HUES6 (cell line): ENCODE measurements at regions not wholly inside any gene's neighbourhood (a gene's known extent, or its start where the extent isn't known, plus 50 kb on each side); places are given as distances from the start of the nearest gene placed in this dataset.

Source experiments
- H3K27ac ChIP-seq: 2 replicates; pipeline ENCODE4 v1.7.0; 2013; ENCODE audit warnings: low read depth, mild to moderate bottlenecking, low read length, inconsistent platforms
- H3K27me3 ChIP-seq: 2 replicates; pipeline ENCODE4 v1.6.1; 2013; ENCODE audit warnings: low read length; ENCODE audit not compliant: control insufficient read depth, insufficient read depth
- H3K36me3 ChIP-seq: 2 replicates; pipeline ENCODE4 v1.6.1; 2013; ENCODE audit warnings: low read length; ENCODE audit not compliant: control insufficient read depth, insufficient read depth
- H3K4me1 ChIP-seq: 2 replicates; pipeline ENCODE4 v1.6.1; 2013; ENCODE audit warnings: low read length; ENCODE audit not compliant: control insufficient read depth, insufficient read depth
- H3K4me3 ChIP-seq: 2 replicates; pipeline ENCODE4 v1.5.1; 2013; ENCODE audit warnings: low read depth, low read length
- H3K9ac ChIP-seq: one replicate; pipeline ENCODE4 v1.6.1; 2013; ENCODE audit warnings: mild to moderate bottlenecking, low read length
- H3K9me3 ChIP-seq: 2 replicates; pipeline ENCODE4 v1.6.1; 2013; ENCODE audit warnings: low read depth, low read length; ENCODE audit not compliant: control insufficient read depth, insufficient read depth

GRCh38 chr1:199279067-199279466 lies 640.2 kb downstream of the PTPRC start:
- Histone ChIP-seq H3K4me1 (no peaks in the 10 kb centered on the region; the same call in 1 of the 2 replicates), H3K9me3 (no peaks in the 10 kb centered on the region), H3K27me3 (no peaks in the 10 kb centered on the region), H3K4me3 (no peak overlapping the region), H3K27ac (no peak overlapping the region), H3K36me3 (no peaks in the 10 kb centered on the region), H3K9ac (no peak overlapping the region)

DNA sequence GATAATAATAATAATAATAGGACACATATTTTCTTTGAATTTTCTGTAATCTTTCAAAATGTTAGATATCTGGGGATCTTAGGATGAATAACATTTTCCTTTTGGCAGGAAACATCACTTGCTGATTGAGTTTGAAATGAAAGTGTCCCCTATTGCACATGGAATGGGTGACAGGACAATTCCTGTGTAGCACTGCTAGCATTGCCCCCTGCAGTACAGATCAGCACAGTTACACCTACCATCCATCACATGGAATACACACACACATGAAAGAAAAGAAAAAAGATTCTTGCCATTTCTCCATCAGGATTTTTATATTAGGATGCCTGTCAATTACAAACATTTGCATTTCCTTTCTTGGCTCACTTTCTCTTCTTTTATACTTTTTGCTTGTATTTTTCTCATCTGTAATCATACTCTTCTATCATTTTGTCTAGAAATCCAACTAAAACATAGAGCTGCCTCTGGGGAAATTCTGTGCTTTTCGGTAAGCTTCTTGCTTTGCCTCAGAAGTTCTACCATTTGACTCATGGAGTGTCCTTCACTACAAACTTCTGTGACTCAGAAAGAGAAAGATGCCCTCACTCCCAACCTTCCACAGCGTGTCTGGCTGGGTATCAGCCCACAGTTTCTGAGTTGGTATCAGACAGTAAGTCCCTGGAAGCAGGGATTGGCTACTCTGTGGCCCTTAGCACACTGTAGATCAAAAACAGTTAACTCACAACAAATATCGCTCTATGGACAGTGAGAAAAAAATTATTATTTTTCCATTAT lies 641.2 kb downstream of the PTPRC start:
- Histone ChIP-seq H3K27me3 (no peaks in the 10 kb centered on the region), H3K4me1 (no peaks in the 10 kb centered on the region), H3K9ac (no peak overlapping the region), H3K27ac (no peak overlapping the region), H3K4me3 (no peak overlapping the region), H3K36me3 (no peaks in the 10 kb centered on the region), H3K9me3 (no peaks in the 10 kb centered on the region)

- Histone ChIP-seq H3K27ac (no peak overlapping the region), H3K9ac (no peak overlapping the region)
Observed at GRCh38 chr1:199282751-199283305, 644.0 kb downstream of the PTPRC start.

DNA sequence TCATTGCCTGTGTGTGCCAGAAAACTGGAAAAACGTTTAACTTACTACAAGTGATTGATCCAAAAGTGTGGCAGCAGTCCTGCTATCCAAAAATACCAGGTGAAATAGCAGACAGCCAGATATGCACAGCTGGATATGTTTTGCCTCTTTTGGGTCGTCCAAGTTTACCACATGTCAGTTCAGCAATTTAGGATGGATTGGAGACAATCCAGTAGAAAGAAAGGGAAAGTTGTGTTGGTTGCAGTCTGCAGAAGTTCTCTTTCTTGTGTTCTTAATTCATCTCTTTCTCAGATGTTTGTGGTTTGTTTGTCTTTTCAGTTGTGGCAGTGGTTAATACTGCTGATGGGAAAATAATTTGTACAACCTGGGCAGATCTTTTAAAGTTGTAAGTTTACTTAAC lies 645.0 kb downstream of the PTPRC start:
- no peaks in the 10 kb centered on the region for H3K9me3 ChIP-seq
- H3K4me3 ChIP-seq: no peak overlapping the region
- no peak overlapping the region for H3K27ac ChIP-seq
- H3K27me3 ChIP-seq: no peaks in the 10 kb centered on the region
- no peaks in the 10 kb centered on the region for H3K36me3 ChIP-seq
- H3K4me1 ChIP-seq: no peaks in the 10 kb centered on the region
- no peak overlapping the region for H3K9ac ChIP-seq

More at GRCh38 chr1:199282751-199283305, 644.0 kb downstream of the PTPRC start:
- H3K9me3 ChIP-seq: no peaks in the 10 kb centered on the region
- H3K4me3 ChIP-seq: no peak overlapping the region
- no peaks in the 10 kb centered on the region for H3K27me3 ChIP-seq
- no peaks in the 10 kb centered on the region for H3K36me3 ChIP-seq
- no peaks in the 10 kb centered on the region for H3K4me1 ChIP-seq

DNA sequence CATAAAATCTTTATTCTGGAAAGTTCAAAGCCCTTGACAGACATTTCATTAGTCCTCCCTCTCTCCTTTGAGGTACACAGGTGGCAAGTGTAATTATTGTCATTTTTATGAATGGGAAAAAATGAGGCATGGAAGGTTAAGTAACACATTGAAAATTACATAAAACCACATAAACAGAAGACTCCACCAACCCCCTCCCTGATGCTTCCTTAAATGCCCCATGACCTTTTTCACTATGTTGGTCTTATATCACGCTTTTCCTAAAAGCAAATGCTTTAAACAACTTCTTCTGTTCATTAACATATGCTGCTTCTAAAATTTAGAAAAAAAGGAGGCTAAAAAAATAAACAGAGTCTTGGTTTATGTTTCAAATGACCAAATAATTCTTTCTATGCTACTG lies 648.4 kb downstream of the PTPRC start:
- Histone ChIP-seq H3K27ac (no peak overlapping the region), H3K4me3 (no peak overlapping the region), H3K9ac (no peak overlapping the region), H3K36me3 (no peaks in the 10 kb centered on the region), H3K9me3 (no peaks in the 10 kb centered on the region), H3K4me1 (no peaks in the 10 kb centered on the region; the same call in 1 of the 2 replicates), H3K27me3 (no peaks in the 10 kb centered on the region)

GRCh38 chr1:199287647-199288046 lies 648.8 kb downstream of the PTPRC start:
- H3K4me1 ChIP-seq: no peaks in the 10 kb centered on the region; the same call in 1 of the 2 replicates
- no peak overlapping the region for H3K27ac ChIP-seq
- no peak overlapping the region for H3K9ac ChIP-seq
- H3K27me3 ChIP-seq: no peaks in the 10 kb centered on the region
- H3K36me3 ChIP-seq: no peaks in the 10 kb centered on the region
- H3K4me3 ChIP-seq: no peak overlapping the region
- H3K9me3 ChIP-seq: no peaks in the 10 kb centered on the region

DNA sequence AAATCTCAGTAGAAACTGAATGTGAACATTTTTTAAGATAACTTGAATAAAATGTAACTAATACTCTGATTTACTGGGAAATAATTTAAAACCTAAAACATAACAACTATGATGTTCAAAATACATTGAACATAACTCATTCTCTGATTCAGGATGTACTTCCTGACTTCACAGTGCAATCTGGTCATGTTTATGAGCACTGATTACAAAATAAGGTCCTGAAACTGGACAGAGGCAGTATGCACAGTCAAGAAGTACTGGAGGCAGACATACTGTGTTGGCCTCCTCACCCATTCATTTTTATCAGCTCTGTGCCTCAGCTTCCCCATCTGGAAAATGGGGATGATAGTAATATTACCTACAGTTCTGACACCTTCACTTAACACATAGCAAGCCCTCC lies 651.3 kb downstream of the PTPRC start:
- Histone ChIP-seq H3K4me1 (no peaks in the 10 kb centered on the region; the same call in 1 of the 2 replicates), H3K27me3 (no peaks in the 10 kb centered on the region), H3K4me3 (no peak overlapping the region), H3K27ac (no peak overlapping the region), H3K9me3 (no peaks in the 10 kb centered on the region), H3K36me3 (no peaks in the 10 kb centered on the region), H3K9ac (no peak overlapping the region)

DNA sequence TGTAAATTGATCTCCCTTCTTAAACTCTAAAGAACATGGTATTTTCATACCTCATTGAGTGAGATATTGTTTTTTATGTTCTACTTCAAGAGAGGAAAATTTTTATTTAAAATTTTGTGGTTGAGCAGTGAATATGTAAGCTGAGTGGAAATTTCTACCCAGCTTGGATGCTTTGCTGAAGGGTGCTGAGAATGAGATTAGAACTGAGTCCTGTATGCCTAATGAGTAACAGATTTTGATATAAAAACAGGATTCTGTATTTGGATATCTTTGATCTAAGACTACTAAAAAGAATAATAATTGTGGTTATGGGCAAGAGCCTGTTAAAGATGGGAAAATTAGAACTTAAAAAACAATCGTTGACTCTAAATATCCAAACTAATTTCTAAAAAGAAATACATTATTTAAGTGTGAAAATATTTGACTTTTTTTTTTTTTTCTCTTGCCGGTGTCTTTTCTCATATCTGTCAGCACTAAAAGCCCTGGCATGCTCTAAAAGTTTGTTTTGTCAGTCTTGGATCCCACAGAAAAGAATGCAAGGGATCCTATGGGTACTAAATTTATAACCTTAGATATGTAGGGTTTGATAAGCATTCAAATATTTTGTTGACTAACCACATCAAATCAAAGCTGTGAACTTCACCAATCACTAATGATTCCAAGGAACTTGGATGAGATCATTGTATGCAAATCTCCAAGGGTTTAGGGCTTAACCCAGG lies 652.3 kb downstream of the PTPRC start:
- H3K9ac ChIP-seq: no peak overlapping the region
- H3K4me3 ChIP-seq: no peak overlapping the region
- H3K27me3 ChIP-seq: no peaks in the 10 kb centered on the region
- no peaks in the 10 kb centered on the region for H3K36me3 ChIP-seq
- H3K27ac ChIP-seq: no peak overlapping the region
- no peaks in the 10 kb centered on the region for H3K9me3 ChIP-seq
- H3K4me1 ChIP-seq: no peaks in the 10 kb centered on the region; the same call in 1 of the 2 replicates

GRCh38 chr1:199292896-199293295 lies 654.1 kb downstream of the PTPRC start:
- H3K9me3 ChIP-seq: no peaks in the 10 kb centered on the region
- no peak overlapping the region for H3K4me3 ChIP-seq
- H3K27ac ChIP-seq: no peak overlapping the region
- H3K9ac ChIP-seq: no peak overlapping the region
- H3K36me3 ChIP-seq: no peaks in the 10 kb centered on the region
- H3K27me3 ChIP-seq: no peaks in the 10 kb centered on the region
- H3K4me1 ChIP-seq: no peaks in the 10 kb centered on the region; the same call in 1 of the 2 replicates

DNA sequence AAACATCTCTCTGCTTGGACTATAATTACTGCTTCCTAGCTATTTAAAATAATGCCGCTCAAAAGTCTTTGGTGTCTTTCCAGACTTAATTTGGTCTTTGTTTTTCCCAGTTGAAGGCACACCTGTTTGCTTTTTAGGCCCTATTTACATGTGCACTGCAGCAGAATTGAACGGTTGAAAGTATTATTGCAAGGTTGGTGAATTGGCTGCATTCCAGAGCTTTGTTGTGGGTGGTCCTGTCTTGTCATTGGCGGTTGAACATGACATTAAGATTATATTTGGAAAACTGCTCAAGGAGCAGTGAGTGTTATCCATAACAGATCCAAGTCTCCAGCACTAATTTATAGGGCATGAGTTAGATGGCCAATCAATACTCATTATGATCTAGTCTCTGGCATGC lies 656.3 kb downstream of the PTPRC start:
- H3K4me3 ChIP-seq: no peak overlapping the region
- H3K27me3 ChIP-seq: no peaks in the 10 kb centered on the region
- no peaks in the 10 kb centered on the region; the same call in 1 of the 2 replicates for H3K4me1 ChIP-seq
- H3K9ac ChIP-seq: no peak overlapping the region
- no peak overlapping the region for H3K27ac ChIP-seq
- H3K9me3 ChIP-seq: no peaks in the 10 kb centered on the region
- no peaks in the 10 kb centered on the region for H3K36me3 ChIP-seq

DNA sequence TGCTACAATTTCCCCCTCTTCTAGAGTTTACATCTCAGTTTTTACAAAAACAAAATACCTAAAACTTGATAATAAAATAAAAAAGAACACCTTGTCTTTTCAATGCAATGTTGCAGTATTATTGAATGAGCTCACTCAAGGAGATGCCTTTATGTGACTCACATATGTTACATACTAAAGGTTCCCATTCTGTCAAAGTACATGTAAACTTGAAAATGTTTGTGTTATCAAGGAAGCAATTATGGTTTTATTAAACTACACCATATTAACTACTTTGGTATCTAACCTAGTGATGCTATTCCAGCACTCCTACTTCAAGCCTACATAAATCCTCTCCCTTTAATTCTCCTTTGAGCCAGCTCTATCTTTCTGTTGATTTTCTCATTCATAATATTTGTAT lies 658.3 kb downstream of the PTPRC start:
- no peaks in the 10 kb centered on the region for H3K4me1 ChIP-seq
- H3K9ac ChIP-seq: no peak overlapping the region
- H3K27ac ChIP-seq: no peak overlapping the region
- H3K36me3 ChIP-seq: no peaks in the 10 kb centered on the region
- no peaks in the 10 kb centered on the region for H3K9me3 ChIP-seq
- H3K27me3 ChIP-seq: no peaks in the 10 kb centered on the region
- H3K4me3 ChIP-seq: no peak overlapping the region
